ENCODE measurements at regions not wholly inside any gene's neighbourhood (a gene's known extent, or its start where the extent isn't known, plus 50 kb on each side); places are given as distances from the start of the nearest gene placed in this dataset.

GRCh38 chr2:58671675-58672074 lies 430.6 kb upstream of the FANCL start:
- no peak for DNase-seq

- DNase-seq, result no peak
These were observed 428.9 kb upstream of the FANCL start for GRCh38 chr2:58669998-58670397.

- DNase-seq, result no peak
These were observed 426.1 kb upstream of the FANCL start for GRCh38 chr2:58667137-58667774.

GRCh38 chr2:58666323-58666970 lies 425.3 kb upstream of the FANCL start:
- no peak for DNase-seq

- no peak for DNase-seq
These were observed 424.0 kb upstream of the FANCL start for GRCh38 chr2:58665154-58665553.

GRCh38 chr2:58664523-58665151 lies 423.5 kb upstream of the FANCL start:
- no peak for DNase-seq

GRCh38 chr2:58660046-58660445 lies 418.9 kb upstream of the FANCL start:
- DNase-seq, result no peak

- DNase-seq, result no peak
These were observed 414.0 kb upstream of the FANCL start for GRCh38 chr2:58655152-58655551.

GRCh38 chr2:58651930-58652329 lies 410.8 kb upstream of the FANCL start:
- DNase-seq, result no peak

GRCh38 chr2:58650781-58651180 lies 409.7 kb upstream of the FANCL start:
- no peak for DNase-seq

GRCh38 chr2:58649756-58650155 lies 408.6 kb upstream of the FANCL start:
- no peak for DNase-seq

- DNase-seq, result no peak
These were observed 403.9 kb upstream of the FANCL start for GRCh38 chr2:58645017-58645416.

GRCh38 chr2:58644451-58644850 lies 403.3 kb upstream of the FANCL start:
- DNase-seq, result no peak

GRCh38 chr2:58641001-58641400 lies 399.9 kb upstream of the FANCL start:
- DNase-seq, result no peak

GRCh38 chr2:58640042-58640441 lies 398.9 kb upstream of the FANCL start:
- no peak for DNase-seq

GRCh38 chr2:58638256-58638805 lies 397.2 kb upstream of the FANCL start:
- DNase-seq, result no peak

- no peak for DNase-seq
These were observed 395.7 kb upstream of the FANCL start for GRCh38 chr2:58636872-58637271.

GRCh38 chr2:58635801-58636375 lies 394.8 kb upstream of the FANCL start:
- no peak for DNase-seq

GRCh38 chr2:58634653-58635370 lies 393.7 kb upstream of the FANCL start:
- DNase-seq, result no peak

- DNase-seq, result no peak
These were observed 392.7 kb upstream of the FANCL start for GRCh38 chr2:58633613-58634365.

- no peak for DNase-seq
These were observed 390.9 kb upstream of the FANCL start for GRCh38 chr2:58631986-58632385.

GRCh38 chr2:58629545-58630119 lies 388.5 kb upstream of the FANCL start:
- no peak for DNase-seq

Measured in NCI-H510A (cell line).